IMR-90 (cell line): ENCODE measurements at regions not wholly inside any gene's neighbourhood (a gene's known extent, or its start where the extent isn't known, plus 50 kb on each side); places are given as distances from the start of the nearest gene placed in this dataset.

Source experiments
- ATAC-seq: fragments of 200-7000 bp; cut with Tn5 transposase; 2 replicates; pipeline ENCODE4 v1.9.1; 2020; ENCODE audit warnings: low read depth, mild to moderate bottlenecking, moderate library complexity
- BruUV-seq: library from RNA; stranded (reverse); fragments of 400-500 nt; replicated peaks from 2 replicates; lab custom pipeline; 2021; lab: Mats Ljungman, UMichigan
- CTCF ChIA-PET: fragments of 300-600 bp; formaldehyde crosslinking; extraction: SDS; loops from one replicate; lab custom pipeline; 2021; ENCODE audit warnings: antibody characterized with exemption; lab: Yijun Ruan, JAX
- POLR2A ChIA-PET: fragments of 300-600 bp; sonication (Branson Sonifier 250); formaldehyde crosslinking; loops from one replicate; lab custom pipeline; 2022; ENCODE audit warnings: antibody characterized with exemption; ENCODE audit not compliant: unreplicated experiment; lab: Charles Lee
- DNase-seq: peaks from one replicate; pipeline ENCODE4 v3.0.0; 2013
- H2AFZ ChIP-seq: replicated peaks from 2 replicates; pipeline ENCODE3; 2013; ENCODE audit warnings: low read length, mild to moderate bottlenecking; ENCODE audit not compliant: poor library complexity
- H2AK5ac ChIP-seq: 2 replicates; pipeline ENCODE4 v1.6.1; 2013; ENCODE audit warnings: low read depth, low read length, inconsistent platforms
- H2AK9ac ChIP-seq: replicated peaks from 2 replicates; pipeline ENCODE3; 2013; ENCODE audit warnings: mild to moderate bottlenecking, low read depth, low read length, moderate library complexity; ENCODE audit not compliant: poor library complexity
- H2BK120ac ChIP-seq: 2 replicates; pipeline ENCODE4 v1.6.1; 2013; ENCODE audit warnings: low read depth, low read length, inconsistent platforms
- H2BK15ac ChIP-seq: 3 replicates; pipeline ENCODE4 v1.6.1; 2013; ENCODE audit warnings: low read depth, low read length, inconsistent platforms
- H2BK20ac ChIP-seq: 2 replicates; pipeline ENCODE4 v1.6.1; 2013; ENCODE audit warnings: low read depth, mild to moderate bottlenecking, inconsistent platforms, low read length, moderate library complexity
- H2BK5ac ChIP-seq: 2 replicates; pipeline ENCODE4 v1.6.1; 2013; ENCODE audit warnings: mild to moderate bottlenecking, low read depth, low read length, inconsistent platforms; ENCODE audit not compliant: poor library complexity, severe bottlenecking
- H3K14ac ChIP-seq: replicated peaks from 2 replicates; pipeline ENCODE4 v1.6.1; 2013; ENCODE audit warnings: low read depth, low read length, inconsistent platforms
- H3K18ac ChIP-seq: 2 replicates; pipeline ENCODE4 v1.6.1; 2013; ENCODE audit warnings: low read depth, low read length, control low read depth
- H3K23ac ChIP-seq: 2 replicates; pipeline ENCODE4 v1.6.1; 2013; ENCODE audit warnings: low read depth, low read length, inconsistent platforms
- H3K27ac ChIP-seq: 2 replicates; pipeline ENCODE4 v1.5.1; 2013; ENCODE audit warnings: mild to moderate bottlenecking, control low read depth, low read length; ENCODE audit not compliant: insufficient read depth
- H3K27me3 ChIP-seq: 2 replicates; pipeline ENCODE4 v1.6.1; 2013; ENCODE audit warnings: low read length; ENCODE audit not compliant: control insufficient read depth, insufficient read depth
- H3K36me3 ChIP-seq: 2 replicates; pipeline ENCODE4 v1.6.1; 2013; ENCODE audit warnings: low read length, mixed read lengths; ENCODE audit not compliant: control insufficient read depth, insufficient read depth
- H3K4ac ChIP-seq: 2 replicates; pipeline ENCODE4 v1.6.1; 2013; ENCODE audit warnings: low read depth, low read length, inconsistent platforms
- H3K4me1 ChIP-seq: 2 replicates; pipeline ENCODE4 v1.6.1; 2013; ENCODE audit warnings: low read length, mixed read lengths; ENCODE audit not compliant: control insufficient read depth, insufficient read depth
- H3K4me2 ChIP-seq: 2 replicates; pipeline ENCODE4 v1.6.1; 2013; ENCODE audit warnings: low read depth, mild to moderate bottlenecking, control low read depth, low read length, moderate library complexity
- H3K4me3 ChIP-seq: 2 replicates; pipeline ENCODE4 v1.5.1; 2013; ENCODE audit warnings: low read depth, mild to moderate bottlenecking, control low read depth, low read length, moderate library complexity; ENCODE audit not compliant: insufficient read depth
- H3K56ac ChIP-seq: 2 replicates; pipeline ENCODE4 v1.6.1; 2013; ENCODE audit warnings: low read length, inconsistent platforms; ENCODE audit not compliant: insufficient read depth; ENCODE audit errors: extremely low read depth
- H3K79me1 ChIP-seq, 2 experiments: 2 replicates each; pipeline ENCODE4 v1.6.1; 2013; ENCODE audit warnings: low read length in 2 of 2, inconsistent platforms in 1 of 2, low read depth in 1 of 2
- H3K9ac ChIP-seq: 2 replicates; pipeline ENCODE4 v1.6.1; 2013; ENCODE audit warnings: low read depth, low read length, control low read depth
- H3K9me1 ChIP-seq: 2 replicates; pipeline ENCODE4 v1.6.1; 2013; ENCODE audit warnings: low read length, inconsistent platforms; ENCODE audit not compliant: insufficient read depth
- H3K9me3 ChIP-seq: 2 replicates; pipeline ENCODE4 v1.6.1; 2013; ENCODE audit warnings: low read length; ENCODE audit not compliant: control insufficient read depth, insufficient read depth
- H4K20me1 ChIP-seq: 2 replicates; pipeline ENCODE4 v1.6.1; 2013; ENCODE audit warnings: low read length, inconsistent platforms; ENCODE audit not compliant: insufficient read depth
- H4K5ac ChIP-seq: 2 replicates; pipeline ENCODE4 v1.6.1; 2013; ENCODE audit warnings: mild to moderate bottlenecking, low read depth, low read length, control low read depth
- H4K8ac ChIP-seq, 2 experiments: 2 replicates each; pipeline ENCODE4 v1.6.1; 2013; ENCODE audit warnings: low read depth in 2 of 2, low read length in 2 of 2, control low read depth in 1 of 2, inconsistent platforms in 1 of 2
- H4K91ac ChIP-seq: 2 replicates; pipeline ENCODE4 v1.6.1; 2013; ENCODE audit warnings: low read depth, low read length, inconsistent platforms; ENCODE audit not compliant: insufficient read depth
- BHLHE40 ChIP-seq: fragments of 150-350 bp; IDR thresholded peaks from 2 replicates; pipeline ENCODE4 v1.6.1; 2016; ENCODE audit warnings: mild to moderate bottlenecking, low read depth, low read length
- CTCF ChIP-seq: conservative IDR thresholded peaks from 2 replicates; pipeline ENCODE4 v1.5.1; 2012; ENCODE audit warnings: mild to moderate bottlenecking, low read depth, low read length, improper control_type of control experiment
- SMC3 ChIP-seq: fragments of 150-350 bp; IDR thresholded peaks from 2 replicates; pipeline ENCODE4 v1.6.1; 2016; ENCODE audit warnings: low read depth, mild to moderate bottlenecking, antibody characterized with exemption, low read length, moderate library complexity
- WGBS, 2 experiments: methylation state at CpG; one replicate each; pipeline versions ENCODE4 v1.1.5 to v1.1.7; 2013; ENCODE audit warnings: missing lambda C conversion rate in 2 of 2; ENCODE audit not compliant: insufficient read length in 1 of 2; ENCODE audit errors: extremely low coverage in 2 of 2; 5-methylcytosine and 5-hydroxymethylcytosine counted together
- dilution Hi-C: fragments of 300-500 bp; cut with HindIII; formaldehyde crosslinking; loops from one replicate; pipeline ENCODE4 v1.14.3; 2018; ENCODE audit warnings: low sequenced_read_pairs; ENCODE audit not compliant: unreplicated experiment
- in situ Hi-C: fragments of 300-500 bp; cut with MboI; formaldehyde crosslinking; loops from 3 replicates; pipeline ENCODE4 v1.14.3; 2019; ENCODE audit warnings: low sequenced_read_pairs, inconsistent platforms, mixed read lengths
- intact Hi-C: fragments of 100-400 bp; cut with micrococcal nuclease; formaldehyde crosslinking; loops from 2 replicates; pipeline ENCODE4 v1.10.0; 2022

GRCh38 chr1:234953655-234954405 lies 174.8 kb downstream of the TOMM20 start:
- no peak for DNase-seq
- Histone ChIP-seq H3K23ac (no peak overlapping the region), H4K8ac (peak overlapping the region in 1 of 2 experiments; percentile 24; a peak in 1 of 4 replicates), H3K36me3 (no peaks in the 10 kb centered on the region), H4K20me1 (no peaks in the 10 kb centered on the region), H3K9me3 (no peaks in the 10 kb centered on the region), H3K4ac (peak overlapping the region; percentile 31), H3K9me1 (peaks cover 9% of the 10 kb centered on the region; the same call in 1 of the 2 replicates), H2AK5ac (peak overlapping the region; percentile 10), H3K14ac (peak overlapping the region; percentile 31; the same call in 1 of the 2 replicates), H4K91ac (peak overlapping the region; percentile 11; the same call in 1 of the 2 replicates), H3K4me2 (no peak overlapping the region), H3K9ac (no peak overlapping the region), H3K79me1 (no peaks in the 10 kb centered on the region), H3K27ac (no peak overlapping the region), H4K5ac (peak overlapping the region; percentile 13; the same call in 1 of the 2 replicates), H3K4me1 (peaks cover 20% of the 10 kb centered on the region), H2AK9ac (no peak overlapping the region), H2BK5ac (no peak overlapping the region), H3K27me3 (no peaks in the 10 kb centered on the region), H3K18ac (peak overlapping the region; percentile 1; the same call in 1 of the 2 replicates), H2BK20ac (no peak overlapping the region; the same call in 1 of the 2 replicates), H2BK120ac (peak overlapping the region; percentile 46), H2AFZ (no peak overlapping the region), H3K56ac (no peak overlapping the region), H2BK15ac (peak overlapping the region; percentile 100; the same call in 2 of the 3 replicates), H3K4me3 (no peak overlapping the region)
- dilution Hi-C loops, result no loop called here
- ChIA-PET POLR2A (no interaction called here), CTCF (interaction anchor here (0.9 to 1.4 kb wide), 2 partner anchors 21 to 130 kb away, joined by 3 read pairs; no protein-coding TSS in a partner anchor)
- 100% methylated on average over 3 of the region's 13 CpGs; no CpG with 5 or more reads in 1 of the 2 experiments for WGBS, 2 experiments
- intact Hi-C loops, result no loop called here
- BruUV-seq, result no TSS peak
- TF ChIP-seq BHLHE40, result no peak
- no peak for TF ChIP-seq SMC3
- TF ChIP-seq CTCF, result no peak
- ATAC-seq, result no peak
- in situ Hi-C loops, result no loop called here
